Aorta (tissue), 5 donors: ENCODE measurements at regions not wholly inside any gene's neighbourhood (a gene's known extent, or its start where the extent isn't known, plus 50 kb on each side); places are given as distances from the start of the nearest gene placed in this dataset.

Source experiments
- ATAC-seq: fragments of 200-7000 bp; cut with Tn5 transposase; one replicate; pipeline ENCODE4 v1.9.1; 2022; ENCODE audit warnings: moderate library complexity; ENCODE audit not compliant: low FRiP score
- DNase-seq, 2 donors: peaks; one replicate each; pipeline ENCODE4 v3.0.0-alpha.2; 2020
- H3K27ac ChIP-seq, 2 donors: one replicate each; pipeline ENCODE4 v1.5.1; 2013; ENCODE audit warnings: low read length in 2 of 2, mild to moderate bottlenecking in 2 of 2, moderate library complexity in 2 of 2, control low read depth in 1 of 2, inconsistent platforms in 1 of 2, low read depth in 1 of 2
- H3K27me3 ChIP-seq, 2 donors: one replicate each; pipeline ENCODE4 v1.6.1; 2013; ENCODE audit warnings: control low read depth in 1 of 2, low read length in 1 of 2, mild to moderate bottlenecking in 1 of 2, moderate library complexity in 1 of 2; ENCODE audit not compliant: insufficient read depth in 2 of 2, control insufficient read depth in 1 of 2
- H3K36me3 ChIP-seq, 2 donors: one replicate each; pipeline ENCODE4 v1.6.1; 2013; ENCODE audit warnings: control low read depth in 1 of 2, low read length in 1 of 2, mild to moderate bottlenecking in 1 of 2; ENCODE audit not compliant: insufficient read depth in 2 of 2, control insufficient read depth in 1 of 2
- H3K4me1 ChIP-seq, 2 donors: one replicate each; pipeline ENCODE4 v1.6.1; 2013; ENCODE audit warnings: low read length in 2 of 2, control low read depth in 1 of 2, mild to moderate bottlenecking in 1 of 2, moderate library complexity in 1 of 2; ENCODE audit not compliant: insufficient read depth in 2 of 2, control insufficient read depth in 1 of 2
- H3K4me3 ChIP-seq, 2 donors: one replicate each; pipeline ENCODE4 v1.5.1; 2013; ENCODE audit warnings: low read length in 2 of 2, control low read depth in 1 of 2, mild to moderate bottlenecking in 1 of 2
- H3K9me3 ChIP-seq: one replicate; pipeline ENCODE4 v1.6.1; 2013; ENCODE audit warnings: mild to moderate bottlenecking, low read length; ENCODE audit not compliant: control insufficient read depth
- WGBS, 2 donors: extraction: QIAGEN DNeasy Blood & Tissue Kit; methylation state at CpG; one replicate each; pipeline ENCODE4 v1.1.7; 2013; 5-methylcytosine and 5-hydroxymethylcytosine counted together
- intact Hi-C, 2 donors: fragments of 100-400 bp; cut with DNase I; formaldehyde crosslinking; loops; one replicate each; pipeline versions ENCODE4 v1.14.2 to v1.15.0; 2022
- donor health status: healthy with polysubstance abuse.
- donor health status: Bipolar disorder and iron deficiency.
- donor health status: DM: no; HTN: no; CAD: no.
- donor health status: DM: no; HTN: no; CAD: no.
- donor health status: DM: yes; HTN: yes; CAD: no.

- Histone ChIP-seq H3K4me3 (no peak overlapping the region), H3K27me3 (no peaks in the 10 kb centered on the region), H3K36me3 (no peaks in the 10 kb centered on the region), H3K9me3 (peaks cover 1% of the 10 kb centered on the region), H3K4me1 (no peaks in the 10 kb centered on the region), H3K27ac (no peak overlapping the region)
- ATAC-seq (no peak), DNase-seq (no peak)
- 22 to 38% methylated on average over 1 of the region's 1 CpG for whole genome bisulfite sequencing, 2 donors
- intact Hi-C loops, result no loop called here
Measured at GRCh38 chr18:39622431-39622830, 2056.8 kb upstream of the CELF4 start.

DNA sequence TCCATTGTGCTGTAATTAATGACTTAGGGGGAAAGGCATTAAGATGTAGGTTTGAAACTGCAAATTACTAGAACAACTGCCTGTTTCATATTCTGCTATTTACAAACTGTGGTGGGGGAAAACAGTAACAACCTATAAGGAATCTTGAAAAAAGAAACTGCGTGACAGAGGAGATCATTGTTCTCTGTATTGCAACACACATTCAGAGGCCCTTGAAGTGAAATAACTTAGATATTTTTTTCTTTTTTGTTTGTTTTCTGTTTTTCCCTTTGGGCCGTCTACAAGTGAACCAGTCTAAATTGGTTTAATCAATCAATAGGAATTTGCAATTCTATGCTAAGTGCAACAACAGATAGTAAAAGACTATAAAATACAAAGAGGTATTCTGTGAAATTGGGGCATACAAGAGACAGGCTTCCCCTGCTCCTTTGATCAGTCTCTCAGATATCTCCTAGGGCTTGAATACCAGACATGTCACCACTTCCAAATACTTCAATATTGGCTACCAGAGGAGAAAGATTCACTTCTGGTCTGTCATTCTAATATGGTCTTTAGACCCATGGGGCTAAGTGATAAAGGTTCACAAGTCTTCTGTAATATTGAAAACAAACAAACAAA, 2055.1 kb upstream of the CELF4 start:
- WGBS, 2 donors, result 91 to 97% methylated on average over 2 of the region's 2 CpGs
- H3K27me3 ChIP-seq, result no peaks in the 10 kb centered on the region
- H3K27ac ChIP-seq, result no peak overlapping the region
- ATAC-seq (no peak), DNase-seq (no peak)
- no peaks in the 10 kb centered on the region for H3K36me3 ChIP-seq
- intact Hi-C loops, result no loop called here
- peaks cover 1% of the 10 kb centered on the region for H3K9me3 ChIP-seq
- H3K4me3 ChIP-seq, result no peak overlapping the region
- H3K4me1 ChIP-seq, result no peaks in the 10 kb centered on the region

- peak; percentile 33 for ATAC-seq
- Histone ChIP-seq H3K27me3 (no peaks in the 10 kb centered on the region), H3K4me3 (no peak overlapping the region), H3K27ac (no peak overlapping the region), H3K36me3 (no peaks in the 10 kb centered on the region), H3K9me3 (peaks cover 1% of the 10 kb centered on the region), H3K4me1 (no peaks in the 10 kb centered on the region)
- no peak for DNase-seq
- intact Hi-C loops, result no loop called here
- WGBS, 2 donors, result 98% methylated on average over 33 of the region's 33 CpGs
Measured at GRCh38 chr18:39618265-39619003, 2052.8 kb upstream of the CELF4 start.

DNA sequence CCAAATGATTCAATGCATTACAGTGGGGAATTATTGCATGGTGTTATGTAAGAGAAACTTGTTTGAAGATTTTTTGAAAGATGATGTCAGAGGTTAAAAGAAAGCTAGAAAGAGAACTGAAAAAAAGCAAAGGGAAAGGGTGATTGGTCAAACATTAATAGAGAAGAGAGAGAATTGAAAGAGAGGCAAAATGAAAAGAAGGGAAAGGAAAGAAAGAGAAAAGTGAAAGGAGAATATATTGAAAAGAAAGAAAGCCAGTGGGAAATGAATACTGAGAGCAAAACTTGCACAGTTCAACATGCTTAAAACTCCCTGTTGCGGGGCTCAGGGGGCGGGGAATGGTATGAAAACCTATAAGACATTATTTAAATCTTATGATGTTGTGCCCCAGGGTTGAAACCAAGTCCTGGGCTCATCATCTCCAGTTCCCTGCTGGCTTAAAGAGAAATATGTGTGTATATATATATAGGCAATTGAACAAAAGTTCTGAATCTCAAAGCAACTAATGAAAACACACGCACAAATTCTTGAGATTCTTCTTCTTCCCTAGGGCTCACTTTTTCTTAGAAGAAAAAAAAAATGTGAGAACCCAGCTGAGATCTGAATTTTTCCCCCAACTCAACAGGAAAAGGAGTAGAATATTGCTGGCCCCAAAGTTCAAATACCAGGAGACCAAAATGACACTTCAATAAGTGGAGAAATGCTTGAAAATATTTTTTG, 2045.9 kb upstream of the CELF4 start:
- intact Hi-C loops, result no loop called here
- DNase-seq, result no peak
- H3K9me3 ChIP-seq, result no peaks in the 10 kb centered on the region
- WGBS, 2 donors, result 21 to 26% methylated on average over 3 of the region's 3 CpGs
- H3K27me3 ChIP-seq, result no peaks in the 10 kb centered on the region
- no peak overlapping the region for H3K4me3 ChIP-seq
- H3K4me1 ChIP-seq, result no peaks in the 10 kb centered on the region
- ATAC-seq, result no peak
- no peaks in the 10 kb centered on the region for H3K36me3 ChIP-seq
- no peak overlapping the region for H3K27ac ChIP-seq

DNA sequence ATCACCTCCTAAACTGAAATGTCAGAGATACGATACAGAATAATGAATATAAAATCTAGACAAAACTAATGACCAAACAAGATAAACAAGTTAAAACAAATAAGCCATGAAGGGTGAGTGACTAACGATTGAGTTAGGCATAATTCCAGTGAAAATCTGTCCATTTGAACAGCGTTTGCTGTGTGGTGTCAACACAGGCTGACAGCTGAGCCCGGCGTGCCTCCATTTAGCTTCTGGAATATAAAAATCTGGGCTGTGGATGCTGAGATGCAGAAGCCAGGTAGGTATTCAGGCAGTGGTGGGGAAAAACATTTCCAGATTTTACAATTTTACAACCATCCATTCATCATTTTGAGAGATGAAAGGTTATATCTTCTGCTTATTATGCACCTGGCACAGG, 2041.4 kb upstream of the CELF4 start:
- no peak for DNase-seq
- no peak overlapping the region for H3K27ac ChIP-seq
- intact Hi-C loops, result no loop called here
- H3K4me1 ChIP-seq, result no peaks in the 10 kb centered on the region
- H3K27me3 ChIP-seq, result no peaks in the 10 kb centered on the region
- H3K9me3 ChIP-seq, result no peaks in the 10 kb centered on the region
- no peak for ATAC-seq
- 15 to 25% methylated on average over 5 of the region's 5 CpGs for WGBS, 2 donors
- H3K36me3 ChIP-seq, result no peaks in the 10 kb centered on the region
- H3K4me3 ChIP-seq, result no peak overlapping the region

- Histone ChIP-seq H3K27ac (no peak overlapping the region), H3K4me1 (no peaks in the 10 kb centered on the region), H3K9me3 (no peaks in the 10 kb centered on the region), H3K4me3 (no peak overlapping the region), H3K36me3 (no peaks in the 10 kb centered on the region), H3K27me3 (no peaks in the 10 kb centered on the region)
- WGBS, 2 donors, result 89 to 91% methylated on average over 5 of the region's 5 CpGs
- intact Hi-C loops, result no loop called here
- DNase-seq (no peak), ATAC-seq (no peak)
Measured at GRCh38 chr18:39604836-39605235, 2039.2 kb upstream of the CELF4 start.

DNA sequence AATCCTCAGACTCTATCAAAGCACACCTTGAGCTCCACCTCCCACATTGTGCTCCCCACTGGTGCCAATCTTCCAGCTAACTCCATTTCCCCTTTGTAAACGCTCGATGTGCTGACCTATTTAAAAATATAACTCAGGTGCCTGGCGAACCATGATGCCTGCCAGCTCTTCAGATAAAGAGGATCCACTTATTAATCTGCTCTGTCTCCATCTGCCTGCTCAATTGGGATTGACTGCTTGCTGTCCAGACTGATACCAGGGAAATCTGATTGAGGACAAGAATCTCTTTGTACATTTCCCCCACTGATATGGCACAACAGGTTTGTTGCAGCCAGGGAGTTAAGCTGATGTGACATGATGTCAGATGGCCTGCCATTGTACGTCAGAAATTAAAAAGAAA, 2036.5 kb upstream of the CELF4 start:
- Histone ChIP-seq H3K27me3 (no peaks in the 10 kb centered on the region), H3K36me3 (no peaks in the 10 kb centered on the region), H3K27ac (no peak overlapping the region), H3K9me3 (no peaks in the 10 kb centered on the region), H3K4me3 (no peak overlapping the region), H3K4me1 (no peaks in the 10 kb centered on the region)
- intact Hi-C loops, result no loop called here
- no peak for DNase-seq
- 85 to 88% methylated on average over 4 of the region's 4 CpGs for WGBS, 2 donors
- ATAC-seq, result no peak

GRCh38 chr18:39600894-39601293, 2035.3 kb upstream of the CELF4 start:
- H3K4me3 ChIP-seq, result no peak overlapping the region
- 43 to 47% methylated on average over 4 of the region's 4 CpGs for WGBS, 2 donors
- DNase-seq (no peak), ATAC-seq (no peak)
- H3K9me3 ChIP-seq, result no peaks in the 10 kb centered on the region
- intact Hi-C loops, result no loop called here
- no peak overlapping the region for H3K27ac ChIP-seq
- H3K36me3 ChIP-seq, result no peaks in the 10 kb centered on the region
- H3K27me3 ChIP-seq, result no peaks in the 10 kb centered on the region
- no peaks in the 10 kb centered on the region for H3K4me1 ChIP-seq

GRCh38 chr18:39599251-39599650, 2033.7 kb upstream of the CELF4 start:
- ATAC-seq (no peak), DNase-seq (no peak)
- Histone ChIP-seq H3K36me3 (no peaks in the 10 kb centered on the region), H3K9me3 (no peaks in the 10 kb centered on the region), H3K27ac (no peak overlapping the region), H3K4me3 (no peak overlapping the region), H3K27me3 (no peaks in the 10 kb centered on the region), H3K4me1 (no peaks in the 10 kb centered on the region)
- WGBS, 2 donors, result 71 to 73% methylated on average over 2 of the region's 2 CpGs
- intact Hi-C loops, result no loop called here
